KMS-11 (cell line): ENCODE measurements at regions not wholly inside any gene's neighbourhood (a gene's known extent, or its start where the extent isn't known, plus 50 kb on each side); places are given as distances from the start of the nearest gene placed in this dataset.

Source experiments
- H2AFZ ChIP-seq: fragments of 200-600 bp; sonication (generic); 2 replicates; pipeline ENCODE4 v1.6.1; 2016; ENCODE audit warnings: antibody characterized with exemption, mixed run types, low read depth
- H3K27ac ChIP-seq: fragments of 200-600 bp; sonication (generic); 2 replicates; pipeline ENCODE4 v1.6.1; 2016; ENCODE audit warnings: mild to moderate bottlenecking, mixed run types
- H3K27me3 ChIP-seq: fragments of 200-600 bp; sonication (generic); 2 replicates; pipeline ENCODE4 v1.6.1; 2017; ENCODE audit warnings: mild to moderate bottlenecking, low read depth, mixed run types, moderate library complexity; ENCODE audit not compliant: insufficient read depth
- H3K36me3 ChIP-seq: fragments of 200-600 bp; sonication (generic); 2 replicates; pipeline ENCODE4 v1.6.1; 2017; ENCODE audit warnings: mild to moderate bottlenecking, mixed run types; ENCODE audit not compliant: insufficient read depth
- H3K4me1 ChIP-seq: fragments of 200-600 bp; sonication (generic); 2 replicates; pipeline ENCODE4 v1.6.1; 2016; ENCODE audit warnings: mild to moderate bottlenecking, low read depth, mixed run types; ENCODE audit not compliant: poor library complexity, severe bottlenecking
- H3K4me2 ChIP-seq: fragments of 200-600 bp; sonication (generic); 2 replicates; pipeline ENCODE4 v1.7.0; 2016; ENCODE audit warnings: mild to moderate bottlenecking, mixed run types
- H3K4me3 ChIP-seq: fragments of 200-600 bp; sonication (generic); IDR thresholded peaks from 2 replicates; pipeline ENCODE4 v1.6.1; 2017; ENCODE audit warnings: low read depth, low read length, mixed read lengths; ENCODE audit not compliant: insufficient read depth
- H3K79me2 ChIP-seq: fragments of 200-600 bp; sonication (generic); 2 replicates; pipeline ENCODE4 v1.6.1; 2016; ENCODE audit warnings: low read depth, mixed run types; ENCODE audit not compliant: insufficient read depth
- H3K9ac ChIP-seq: fragments of 200-600 bp; sonication (generic); 2 replicates; pipeline ENCODE4 v1.6.1; 2016; ENCODE audit warnings: mild to moderate bottlenecking, mixed run types
- H4K20me1 ChIP-seq: fragments of 200-600 bp; sonication (generic); 2 replicates; pipeline ENCODE4 v1.6.1; 2016; ENCODE audit warnings: mild to moderate bottlenecking, mixed run types; ENCODE audit not compliant: insufficient read depth
- CTCF ChIP-seq: fragments of 200-600 bp; sonication (generic); conservative IDR thresholded peaks from 2 replicates; pipeline ENCODE4 v1.6.1; 2017; ENCODE audit warnings: low read depth, mild to moderate bottlenecking, antibody characterized with exemption, low read length, moderate library complexity, mixed read lengths

GRCh38 chr6:93902517-93902916, 483.2 kb upstream of the EPHA7 start:
- no peak overlapping the region for H3K4me3 ChIP-seq
- no peaks in the 10 kb centered on the region for H3K4me1 ChIP-seq
- H3K36me3 ChIP-seq: no peaks in the 10 kb centered on the region
- TF ChIP-seq CTCF: no peak
- no peak overlapping the region for H3K27ac ChIP-seq
- H2AFZ ChIP-seq: no peak overlapping the region
- H4K20me1 ChIP-seq: no peaks in the 10 kb centered on the region
- H3K27me3 ChIP-seq: no peaks in the 10 kb centered on the region
- H3K79me2 ChIP-seq: no peaks in the 10 kb centered on the region
- H3K4me2 ChIP-seq: no peak overlapping the region
- H3K9ac ChIP-seq: no peak overlapping the region

GRCh38 chr6:93900142-93900541, 480.8 kb upstream of the EPHA7 start:
- Histone ChIP-seq H3K36me3 (no peaks in the 10 kb centered on the region), H4K20me1 (no peaks in the 10 kb centered on the region), H3K4me1 (no peaks in the 10 kb centered on the region), H3K27ac (no peak overlapping the region), H3K9ac (no peak overlapping the region), H3K4me2 (no peak overlapping the region), H3K79me2 (no peaks in the 10 kb centered on the region), H3K4me3 (no peak overlapping the region), H2AFZ (no peak overlapping the region), H3K27me3 (no peaks in the 10 kb centered on the region)
- TF ChIP-seq CTCF: no peak

GRCh38 chr6:93896081-93896480, 476.7 kb upstream of the EPHA7 start:
- Histone ChIP-seq H3K4me1 (peaks cover 5% of the 10 kb centered on the region), H3K27ac (no peak overlapping the region), H3K36me3 (no peaks in the 10 kb centered on the region), H3K79me2 (no peaks in the 10 kb centered on the region), H3K4me2 (no peak overlapping the region), H2AFZ (no peak overlapping the region), H4K20me1 (no peaks in the 10 kb centered on the region), H3K4me3 (no peak overlapping the region), H3K27me3 (no peaks in the 10 kb centered on the region), H3K9ac (no peak overlapping the region)
- TF ChIP-seq CTCF: no peak

GRCh38 chr6:93894521-93894920, 475.2 kb upstream of the EPHA7 start:
- Histone ChIP-seq H3K79me2 (no peaks in the 10 kb centered on the region), H2AFZ (no peak overlapping the region), H3K27ac (no peak overlapping the region), H3K36me3 (no peaks in the 10 kb centered on the region), H3K4me2 (no peak overlapping the region), H3K9ac (no peak overlapping the region), H3K4me3 (no peak overlapping the region), H3K27me3 (no peaks in the 10 kb centered on the region), H3K4me1 (peaks cover 5% of the 10 kb centered on the region), H4K20me1 (no peaks in the 10 kb centered on the region)
- TF ChIP-seq CTCF: no peak

GRCh38 chr6:93889713-93890112, 470.4 kb upstream of the EPHA7 start:
- no peaks in the 10 kb centered on the region for H3K27me3 ChIP-seq
- TF ChIP-seq CTCF: no peak
- H3K79me2 ChIP-seq: no peaks in the 10 kb centered on the region
- no peaks in the 10 kb centered on the region for H3K36me3 ChIP-seq
- no peak overlapping the region for H3K27ac ChIP-seq
- no peak overlapping the region for H3K9ac ChIP-seq
- no peak overlapping the region for H3K4me2 ChIP-seq
- no peak overlapping the region for H3K4me3 ChIP-seq
- H4K20me1 ChIP-seq: no peaks in the 10 kb centered on the region
- no peak overlapping the region for H2AFZ ChIP-seq
- H3K4me1 ChIP-seq: peaks cover 5% of the 10 kb centered on the region
